ENCODE measurements at regions not wholly inside any gene's neighbourhood (a gene's known extent, or its start where the extent isn't known, plus 50 kb on each side); places are given as distances from the start of the nearest gene placed in this dataset.

GRCh38 chr12:125988545-125988944 is 923.3 kb downstream of the AACS start:
- no peak for TF ChIP-seq CTCF (IDR thresholded peaks at IDR 0.05 in 8 of 11, conservative IDR thresholded peaks at IDR 0.05 in 3 of 11)
- TF ChIP-seq POLR2A (IDR thresholded peaks at IDR 0.05), result no peak
